Tibial nerve (tissue), 4 donors: ENCODE measurements at regions not wholly inside any gene's neighbourhood (a gene's known extent, or its start where the extent isn't known, plus 50 kb on each side); places are given as distances from the start of the nearest gene placed in this dataset.

Experiments
- CTCF ChIP-seq, 5 experiments: fragments of 200-600 bp in 3 of 5; fragments of 450-650 bp in 2 of 5; sonication (generic) in 3 of 5; IDR thresholded peaks; one replicate each; pipeline ENCODE4 v1.5.1; 2016 to 2019; ENCODE audit warnings: antibody characterized with exemption in 5 of 5, mild to moderate bottlenecking in 3 of 5, moderate library complexity in 2 of 5
- EP300 ChIP-seq, 2 donors: sonication (generic); formaldehyde crosslinking; IDR thresholded peaks; one replicate each; pipeline ENCODE4 v1.6.1; 2017; ENCODE audit warnings: antibody characterized with exemption in 2 of 2, mild to moderate bottlenecking in 1 of 2
- POLR2A ChIP-seq, 2 donors: fragments of 450-650 bp; IDR thresholded peaks; one replicate each; pipeline ENCODE4 v1.6.1; 2017; ENCODE audit warnings: antibody characterized with exemption in 2 of 2, mild to moderate bottlenecking in 2 of 2, moderate library complexity in 2 of 2

GRCh38 chr3:127071597-127072001 lies 88.7 kb downstream of the PLXNA1 start:
- TF ChIP-seq CTCF (IDR thresholded peaks at IDR 0.05) (no peak), POLR2A (IDR thresholded peaks at IDR 0.05) (no peak), EP300 (IDR thresholded peaks at IDR 0.05) (no peak)
